ENCODE measurements at regions not wholly inside any gene's neighbourhood (a gene's known extent, or its start where the extent isn't known, plus 50 kb on each side); places are given as distances from the start of the nearest gene placed in this dataset.

DNA sequence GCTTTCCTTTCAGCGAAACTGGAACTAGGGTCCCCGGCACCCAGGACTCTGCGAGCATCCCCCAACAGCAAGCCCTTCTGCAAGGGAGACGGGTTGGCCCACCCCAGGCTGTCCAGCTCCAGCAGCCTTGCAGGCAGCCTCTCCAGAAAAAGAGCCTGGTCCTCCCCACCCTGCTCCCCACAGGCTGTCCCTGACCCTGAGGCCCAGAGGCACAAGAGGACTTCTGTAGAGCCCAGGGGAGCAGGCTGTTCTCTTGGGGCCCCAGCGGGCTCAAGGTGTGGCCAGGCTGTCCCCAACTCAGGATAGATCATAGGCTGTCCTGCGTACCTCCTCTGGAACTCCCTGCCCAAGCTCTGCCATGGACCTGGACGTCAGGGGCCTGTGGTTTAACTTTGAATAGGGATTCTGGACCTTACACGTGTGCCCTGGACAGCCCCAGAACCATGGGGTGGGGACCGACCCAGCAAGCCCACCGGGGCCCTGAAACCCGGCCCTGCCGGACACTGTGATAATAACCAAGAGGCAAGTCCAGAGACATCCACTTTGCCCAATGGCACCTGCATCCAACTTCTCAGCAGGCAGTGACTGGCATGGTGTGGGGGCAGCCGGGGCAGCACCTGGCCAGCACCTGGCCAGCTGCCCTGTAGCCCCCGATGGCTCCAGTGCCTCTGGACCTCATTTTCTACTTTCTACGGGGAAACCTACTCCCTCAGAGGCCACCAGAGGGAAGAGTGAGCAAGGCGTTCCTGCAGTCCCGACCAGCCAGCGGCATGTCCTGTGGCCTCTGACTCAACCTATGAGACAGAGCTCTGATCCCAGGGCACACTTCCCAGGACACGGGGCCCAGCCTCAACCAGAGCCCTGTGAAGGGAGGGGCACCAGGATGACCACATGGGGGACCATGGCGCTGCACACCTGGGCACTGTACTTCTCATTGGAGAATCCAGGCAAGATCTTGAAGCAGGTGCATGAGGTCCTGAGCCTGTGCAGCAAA, 50.9 kb upstream of the TPM4 start:
- RAD21 ChIA-PET (ENCODE audit: low non-redundant PET in 1 of 2, low total read pairs in 2 of 2, uncharacterized antibody in 2 of 2, unreplicated experiment in 2 of 2), result interaction anchor here in 1 of 2 experiments (0.6 kb wide), 1 partner anchor 60 kb away, joined by 3 read pairs; no protein-coding TSS in a partner anchor
- DNase-seq (ENCODE audit: low read depth, low spot score) (peak; percentile 56), ATAC-seq (peak; percentile 99)
- Histone ChIP-seq H3K27ac (ENCODE audit: low read depth, low read length) (no peak overlapping the region), H3K27me3 (ENCODE audit: insufficient read depth, low read length) (no peaks in the 10 kb centered on the region), H3K9me2 (ENCODE audit: insufficient read depth) (no peaks in the 10 kb centered on the region), H3K79me2 (ENCODE audit: insufficient read depth, low read length) (no peaks in the 10 kb centered on the region), H3K4me2 (ENCODE audit: low read length) (peak overlapping the region; percentile 43), H4K20me1 (ENCODE audit: insufficient read depth) (no peaks in the 10 kb centered on the region), H2AFZ (ENCODE audit: low read depth, low read length, poor library complexity, severe bottlenecking) (peak overlapping the region; percentile 3), H3K4me1 (ENCODE audit: control insufficient read depth in 1 of 2, insufficient read depth in 2 of 2, low read length in 2 of 2) (peaks cover 0 to 11% of the 10 kb centered on the region in 2 experiments; a peak in 2 of 4 replicates), H3K4me3 (replicated peaks in 1 of 2; ENCODE audit: low read depth in 1 of 2, low read length in 2 of 2) (no peak overlapping the region), H3K9ac (ENCODE audit: low read length) (no peak overlapping the region), H3K9me3 (ENCODE audit: control insufficient read depth in 1 of 2, insufficient read depth in 1 of 2, low read depth in 1 of 2, low read length in 2 of 2) (no peaks in the 10 kb centered on the region), H3K36me3 (ENCODE audit: control insufficient read depth in 1 of 2, insufficient read depth in 2 of 2, low read length in 2 of 2) (no peaks in the 10 kb centered on the region)
- CTCF ChIA-PET, result interaction anchor here (0.7 to 3.7 kb wide), 9 partner anchors 12 to 396 kb away, joined by 3 to 18 read pairs (median 3); no protein-coding TSS in a partner anchor
- TF ChIP-seq, protein P1, sequence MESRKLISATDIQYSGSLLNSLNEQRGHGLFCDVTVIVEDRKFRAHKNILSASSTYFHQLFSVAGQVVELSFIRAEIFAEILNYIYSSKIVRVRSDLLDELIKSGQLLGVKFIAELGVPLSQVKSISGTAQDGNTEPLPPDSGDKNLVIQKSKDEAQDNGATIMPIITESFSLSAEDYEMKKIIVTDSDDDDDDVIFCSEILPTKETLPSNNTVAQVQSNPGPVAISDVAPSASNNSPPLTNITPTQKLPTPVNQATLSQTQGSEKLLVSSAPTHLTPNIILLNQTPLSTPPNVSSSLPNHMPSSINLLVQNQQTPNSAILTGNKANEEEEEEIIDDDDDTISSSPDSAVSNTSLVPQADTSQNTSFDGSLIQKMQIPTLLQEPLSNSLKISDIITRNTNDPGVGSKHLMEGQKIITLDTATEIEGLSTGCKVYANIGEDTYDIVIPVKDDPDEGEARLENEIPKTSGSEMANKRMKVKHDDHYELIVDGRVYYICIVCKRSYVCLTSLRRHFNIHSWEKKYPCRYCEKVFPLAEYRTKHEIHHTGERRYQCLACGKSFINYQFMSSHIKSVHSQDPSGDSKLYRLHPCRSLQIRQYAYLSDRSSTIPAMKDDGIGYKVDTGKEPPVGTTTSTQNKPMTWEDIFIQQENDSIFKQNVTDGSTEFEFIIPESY (IDR thresholded peaks at IDR 0.05; ENCODE audit: extremely low read depth, insufficient replicate concordance, low read length), result no peak
- TF ChIP-seq, protein P2, sequence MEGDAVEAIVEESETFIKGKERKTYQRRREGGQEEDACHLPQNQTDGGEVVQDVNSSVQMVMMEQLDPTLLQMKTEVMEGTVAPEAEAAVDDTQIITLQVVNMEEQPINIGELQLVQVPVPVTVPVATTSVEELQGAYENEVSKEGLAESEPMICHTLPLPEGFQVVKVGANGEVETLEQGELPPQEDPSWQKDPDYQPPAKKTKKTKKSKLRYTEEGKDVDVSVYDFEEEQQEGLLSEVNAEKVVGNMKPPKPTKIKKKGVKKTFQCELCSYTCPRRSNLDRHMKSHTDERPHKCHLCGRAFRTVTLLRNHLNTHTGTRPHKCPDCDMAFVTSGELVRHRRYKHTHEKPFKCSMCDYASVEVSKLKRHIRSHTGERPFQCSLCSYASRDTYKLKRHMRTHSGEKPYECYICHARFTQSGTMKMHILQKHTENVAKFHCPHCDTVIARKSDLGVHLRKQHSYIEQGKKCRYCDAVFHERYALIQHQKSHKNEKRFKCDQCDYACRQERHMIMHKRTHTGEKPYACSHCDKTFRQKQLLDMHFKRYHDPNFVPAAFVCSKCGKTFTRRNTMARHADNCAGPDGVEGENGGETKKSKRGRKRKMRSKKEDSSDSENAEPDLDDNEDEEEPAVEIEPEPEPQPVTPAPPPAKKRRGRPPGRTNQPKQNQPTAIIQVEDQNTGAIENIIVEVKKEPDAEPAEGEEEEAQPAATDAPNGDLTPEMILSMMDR (IDR thresholded peaks at IDR 0.05 in 2 of 3, conservative IDR thresholded peaks at IDR 0.05 in 1 of 3; ENCODE audit: borderline replicate concordance in 1 of 3, insufficient read depth in 1 of 3, low read depth in 2 of 3, low read length in 2 of 3), result peak; percentile 56 to 81 (median 63); a peak in 5 of 6 replicates
- no peak for TF ChIP-seq JUND (IDR thresholded peaks at IDR 0.05)
- TF ChIP-seq POLR2AphosphoS5 (IDR thresholded peaks at IDR 0.05; ENCODE audit: low read depth, low read length), result no peak
- peak; percentile 75 for TF ChIP-seq RAD21 (IDR thresholded peaks at IDR 0.05; ENCODE audit: low read depth)
- no peak for TF ChIP-seq SP1 (IDR thresholded peaks at IDR 0.05; ENCODE audit: low read depth)
- no peak for TF ChIP-seq EZH2phosphoT487 (IDR thresholded peaks at IDR 0.05; ENCODE audit: borderline replicate concordance)
- TF ChIP-seq YY1 (IDR thresholded peaks at IDR 0.05; ENCODE audit: extremely low read depth, insufficient replicate concordance, low read depth, low read length), result peak; percentile 32
- no peak for TF ChIP-seq TCF7L2 (IDR thresholded peaks at IDR 0.05; ENCODE audit: borderline replicate concordance, extremely low read depth, insufficient read depth, insufficient read length)
- TF ChIP-seq POLR2A (IDR thresholded peaks at IDR 0.05; ENCODE audit: borderline replicate concordance, extremely low read depth, insufficient read depth, insufficient read length), result no peak
- POLR2A ChIA-PET, result interaction anchor here (1.0 kb wide), 2 partner anchors 160 to 189 kb away, joined by 3 to 6 read pairs; partner anchors contain the start of gene FAM32A
- intact Hi-C loops (cut with micrococcal nuclease), result loop anchor here (1.0 kb wide), 3 partner anchors 157 to 396 kb away; no protein-coding TSS in a partner anchor
- BruUV-seq (replicated peaks), result no TSS peak

Measured in HCT116 (cell line).